Endothelial cell of umbilical vein (primary cell): ENCODE measurements at regions not wholly inside any gene's neighbourhood (a gene's known extent, or its start where the extent isn't known, plus 50 kb on each side); places are given as distances from the start of the nearest gene placed in this dataset.

Experiments used
- BruUV-seq: library from RNA; stranded (reverse); fragments of 400-500 nt; replicated peaks from 2 replicates; lab custom pipeline; 2021; lab: Mats Ljungman, UMichigan
- CTCF ChIA-PET: fragments of 300-600, 350-600 bp; sonication (Branson Sonifier 250); formaldehyde crosslinking; loops from one replicate; lab custom pipeline; 2021; ENCODE audit warnings: antibody characterized with exemption, inconsistent platforms; lab: Charles Lee
- POLR2A ChIA-PET: fragments of 300-600, 350-600 bp; sonication (Branson Sonifier 250); formaldehyde crosslinking; loops from one replicate; lab custom pipeline; 2021; ENCODE audit warnings: antibody characterized with exemption, inconsistent platforms; lab: Charles Lee
- DNase-seq: peaks from one replicate; pipeline ENCODE4 v3.0.0-alpha.2; 2011; ENCODE audit warnings: low read depth, low spot score
- FAIRE-seq: peaks from 2 replicates; lab custom pipeline; 2011; peaks lifted over from hg19 to GRCh38; lab: Jason Lieb, UNC
- H2AFZ ChIP-seq: 2 replicates; pipeline ENCODE4 v1.6.0; 2012; ENCODE audit warnings: low read depth, low read length, control low read depth, inconsistent platforms
- H3K27ac ChIP-seq: 2 replicates; pipeline ENCODE4 v1.5.1; 2011; ENCODE audit warnings: low read depth, mild to moderate bottlenecking, control low read depth, low read length, moderate library complexity; ENCODE audit not compliant: insufficient read depth
- H3K27me3 ChIP-seq, 2 experiments: 2 replicates each; pipeline versions ENCODE4 v1.6.0 to v1.6.1; 2011; ENCODE audit warnings: low read length in 2 of 2, mixed read lengths in 1 of 2; ENCODE audit not compliant: control insufficient read depth in 2 of 2, insufficient read depth in 2 of 2
- H3K36me3 ChIP-seq, 2 experiments: 2 replicates in 1 of 2; 3 replicates in 1 of 2; pipeline ENCODE4 v1.5.1; 2011; ENCODE audit warnings: low read length in 2 of 2, mild to moderate bottlenecking in 1 of 2, moderate library complexity in 1 of 2; ENCODE audit not compliant: control insufficient read depth in 2 of 2, insufficient read depth in 2 of 2; ENCODE audit errors: extremely low read depth in 1 of 2
- H3K4me1 ChIP-seq: 3 replicates; pipeline ENCODE4 v1.5.1; 2011; ENCODE audit warnings: mild to moderate bottlenecking, low read length; ENCODE audit not compliant: control insufficient read depth, insufficient read depth; ENCODE audit errors: extremely low read depth
- H3K4me2 ChIP-seq: 2 replicates; pipeline ENCODE4 v1.6.1; 2011; ENCODE audit warnings: low read length, control low read depth, mixed read lengths; ENCODE audit not compliant: insufficient read depth
- H3K4me3 ChIP-seq, 3 experiments: fragments of 200-600 bp in 1 of 3; sonication (generic), shearing (Covaris generic) in 1 of 3; replicated peaks in 1 of 3; 2 replicates each; pipeline ENCODE4 v1.5.1; 2011 to 2016; ENCODE audit warnings: control low read depth in 3 of 3, low read length in 3 of 3, mild to moderate bottlenecking in 2 of 3, inconsistent platforms in 1 of 3, low read depth in 1 of 3, moderate library complexity in 1 of 3; ENCODE audit not compliant: insufficient read depth in 1 of 3
- H3K79me2 ChIP-seq: 2 replicates; pipeline ENCODE4 v1.6.0; 2012; ENCODE audit warnings: low read length, inconsistent platforms; ENCODE audit not compliant: control insufficient read depth, insufficient read depth
- H3K9ac ChIP-seq: replicated peaks from 2 replicates; pipeline ENCODE3; 2011; ENCODE audit warnings: low read length, control low read depth; ENCODE audit not compliant: insufficient read depth; ENCODE audit errors: extremely low read depth
- H3K9me1 ChIP-seq: replicated peaks from 3 replicates; pipeline ENCODE4 v1.6.0; 2011; ENCODE audit warnings: mild to moderate bottlenecking, low read length; ENCODE audit not compliant: control insufficient read depth, insufficient read depth; ENCODE audit errors: extremely low read depth
- H3K9me3 ChIP-seq: replicated peaks from 2 replicates; pipeline ENCODE4 v1.5.1; 2012; ENCODE audit warnings: low read length, inconsistent platforms; ENCODE audit not compliant: control insufficient read depth, insufficient read depth
- H4K20me1 ChIP-seq: replicated peaks from 2 replicates; pipeline ENCODE3; 2011; ENCODE audit warnings: mild to moderate bottlenecking, low read length; ENCODE audit not compliant: control insufficient read depth, insufficient read depth; ENCODE audit errors: extremely low read depth
- CTCF ChIP-seq, 2 donors: IDR thresholded peaks; 1 replicate in 1 of 2; 2 replicates in 1 of 2; pipeline ENCODE4 v1.5.1; 2011; ENCODE audit warnings: low read length in 2 of 2, mild to moderate bottlenecking in 2 of 2, moderate library complexity in 2 of 2, control low read depth in 1 of 2, inconsistent platforms in 1 of 2, low read depth in 1 of 2; ENCODE audit not compliant: insufficient read depth in 1 of 2; ENCODE audit errors: extremely low read depth in 1 of 2
- EZH2 ChIP-seq: IDR thresholded peaks from 2 replicates; pipeline ENCODE4 v1.6.1; 2012; ENCODE audit warnings: borderline replicate concordance, low read depth, mild to moderate bottlenecking, moderate library complexity, low read length, inconsistent platforms; ENCODE audit not compliant: severe bottlenecking
- FOS ChIP-seq: IDR thresholded peaks from 2 replicates; pipeline ENCODE4 v1.6.1; 2011; ENCODE audit warnings: mild to moderate bottlenecking, low read length, moderate library complexity, borderline replicate concordance; ENCODE audit not compliant: insufficient read depth
- GATA2 ChIP-seq: IDR thresholded peaks from 2 replicates; pipeline ENCODE4 v1.7.0; 2011; ENCODE audit warnings: low read depth, mild to moderate bottlenecking, moderate library complexity, mixed read lengths, low read length; ENCODE audit not compliant: insufficient read length, insufficient read depth
- JUN ChIP-seq: IDR thresholded peaks from 2 replicates; pipeline ENCODE4 v1.6.1; 2011; ENCODE audit warnings: borderline replicate concordance, low read depth; ENCODE audit not compliant: insufficient read length, insufficient read depth
- MYC ChIP-seq: IDR thresholded peaks from one replicate; pipeline ENCODE4 v1.6.1; 2011; ENCODE audit warnings: mild to moderate bottlenecking, low read depth, low read length
- POLR2A ChIP-seq: IDR thresholded peaks from 2 replicates; pipeline ENCODE4 v1.6.1; 2012; ENCODE audit warnings: low read depth, mild to moderate bottlenecking, control low read depth, low read length
- POLR2AphosphoS5 ChIP-seq: IDR thresholded peaks from 2 replicates; pipeline ENCODE4 v1.6.1; 2012; ENCODE audit warnings: low read depth, mild to moderate bottlenecking, control low read depth, low read length, moderate library complexity; ENCODE audit not compliant: insufficient read depth
- dilution Hi-C: fragments of 300-500 bp; cut with MboI; formaldehyde crosslinking; loops from one replicate; pipeline ENCODE4 v1.15.0; 2019; ENCODE audit warnings: low sequenced_read_pairs; ENCODE audit not compliant: extremely low pct_ligation_motif_present
- intact Hi-C: fragments of 100-400 bp; cut with micrococcal nuclease; formaldehyde crosslinking; loops from one replicate; pipeline ENCODE4 v1.10.0; 2022
- TF ChIP-seq, protein P1 (sequence below): IDR thresholded peaks from 2 replicates; pipeline ENCODE4 v1.6.1; 2011; ENCODE audit not compliant: insufficient read depth, insufficient read length

DNA sequence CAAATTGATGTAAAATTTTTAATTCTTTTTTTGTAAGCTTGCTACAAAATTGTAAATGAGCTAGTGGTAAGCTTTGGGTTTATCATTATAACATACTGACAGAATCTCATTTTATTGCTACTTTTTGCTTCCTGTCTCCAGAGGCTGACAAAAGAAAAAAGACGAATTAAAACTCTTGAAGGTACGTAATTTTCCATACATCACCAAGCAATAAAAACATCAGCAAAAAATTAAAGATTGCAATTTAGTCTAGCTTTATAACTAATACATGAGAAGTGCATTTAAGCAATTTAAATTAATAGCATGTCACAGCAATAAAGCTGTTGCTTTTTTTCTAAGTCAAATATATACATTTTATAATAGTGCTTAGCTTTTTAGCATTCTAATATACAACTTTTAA lies 94.6 kb upstream of the SNTG2 start:
- FAIRE-seq, result no peak
- no peak overlapping the region for H2AFZ ChIP-seq
- BruUV-seq, result no TSS peak

More for the DNA sequence above, 94.6 kb upstream of the SNTG2 start:
- TF ChIP-seq MYC, result no peak
- no peak for TF ChIP-seq POLR2A
- TF ChIP-seq FOS, result no peak
- TF ChIP-seq, protein P1, sequence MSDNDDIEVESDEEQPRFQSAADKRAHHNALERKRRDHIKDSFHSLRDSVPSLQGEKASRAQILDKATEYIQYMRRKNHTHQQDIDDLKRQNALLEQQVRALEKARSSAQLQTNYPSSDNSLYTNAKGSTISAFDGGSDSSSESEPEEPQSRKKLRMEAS, result no peak
- TF ChIP-seq CTCF (IDR thresholded peaks at IDR 0.05; ENCODE audit: extremely low read depth in 1 of 2, insufficient read depth in 1 of 2, low read depth in 1 of 2, low read length in 2 of 2), result no peak
- no peak for TF ChIP-seq JUN
- TF ChIP-seq EZH2, result no peak
- TF ChIP-seq GATA2, result no peak
- no peak for TF ChIP-seq POLR2AphosphoS5
- Histone ChIP-seq H3K4me1 (no peaks in the 10 kb centered on the region), H3K9me1 (no peaks in the 10 kb centered on the region), H3K79me2 (no peaks in the 10 kb centered on the region), H3K4me3 (no peak overlapping the region), H3K27me3 (no peaks in the 10 kb centered on the region), H3K9ac (no peak overlapping the region), H3K27ac (no peak overlapping the region), H3K36me3 (no peaks in the 10 kb centered on the region), H3K9me3 (no peaks in the 10 kb centered on the region), H4K20me1 (no peaks in the 10 kb centered on the region), H3K4me2 (no peak overlapping the region)
- ChIA-PET POLR2A (no interaction called here), CTCF (no interaction called here)
- no peak for DNase-seq
- intact Hi-C loops (no loop called here), dilution Hi-C loops (no loop called here)
